ENCODE measurements at regions not wholly inside any gene's neighbourhood (a gene's known extent, or its start where the extent isn't known, plus 50 kb on each side); places are given as distances from the start of the nearest gene placed in this dataset.

- no peaks in the 10 kb centered on the region for H3K27me3 ChIP-seq (ENCODE audit: control insufficient read depth in 3 of 3, insufficient read depth in 3 of 3, low read length in 2 of 3)
- H3K4me3 ChIP-seq = no peak overlapping the region
- ATAC-seq (ENCODE audit: insufficient read depth, low FRiP score) = no peak
- H3K36me3 ChIP-seq (ENCODE audit: control insufficient read depth in 4 of 4, insufficient read depth in 4 of 4, low read length in 4 of 4) = no peaks in the 10 kb centered on the region
- DNase-seq = no peak
- no peaks in the 10 kb centered on the region for H3K9me3 ChIP-seq (ENCODE audit: control insufficient read depth in 4 of 4, insufficient read depth in 3 of 4, low read length in 3 of 4)
- H3K4me1 ChIP-seq (ENCODE audit: control insufficient read depth in 5 of 5, insufficient read depth in 5 of 5, low read length in 5 of 5) = no peaks in the 10 kb centered on the region
- 92% methylated on average over 3 of the region's 3 CpGs for WGBS, 2 donors
- no peak overlapping the region for H3K9ac ChIP-seq (ENCODE audit: insufficient read depth in 1 of 2, low read length in 2 of 2)
- TF ChIP-seq, protein P1, sequence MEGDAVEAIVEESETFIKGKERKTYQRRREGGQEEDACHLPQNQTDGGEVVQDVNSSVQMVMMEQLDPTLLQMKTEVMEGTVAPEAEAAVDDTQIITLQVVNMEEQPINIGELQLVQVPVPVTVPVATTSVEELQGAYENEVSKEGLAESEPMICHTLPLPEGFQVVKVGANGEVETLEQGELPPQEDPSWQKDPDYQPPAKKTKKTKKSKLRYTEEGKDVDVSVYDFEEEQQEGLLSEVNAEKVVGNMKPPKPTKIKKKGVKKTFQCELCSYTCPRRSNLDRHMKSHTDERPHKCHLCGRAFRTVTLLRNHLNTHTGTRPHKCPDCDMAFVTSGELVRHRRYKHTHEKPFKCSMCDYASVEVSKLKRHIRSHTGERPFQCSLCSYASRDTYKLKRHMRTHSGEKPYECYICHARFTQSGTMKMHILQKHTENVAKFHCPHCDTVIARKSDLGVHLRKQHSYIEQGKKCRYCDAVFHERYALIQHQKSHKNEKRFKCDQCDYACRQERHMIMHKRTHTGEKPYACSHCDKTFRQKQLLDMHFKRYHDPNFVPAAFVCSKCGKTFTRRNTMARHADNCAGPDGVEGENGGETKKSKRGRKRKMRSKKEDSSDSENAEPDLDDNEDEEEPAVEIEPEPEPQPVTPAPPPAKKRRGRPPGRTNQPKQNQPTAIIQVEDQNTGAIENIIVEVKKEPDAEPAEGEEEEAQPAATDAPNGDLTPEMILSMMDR (IDR thresholded peaks at IDR 0.05; ENCODE audit: control extremely low read depth, extremely low read depth) = no peak
- no peak overlapping the region for H3K27ac ChIP-seq (ENCODE audit: low read depth in 1 of 2, low read length in 1 of 2)
Observed at GRCh38 chr2:16591370-16591933, 74.2 kb downstream of the CYRIA start.

- H3K9me3 ChIP-seq (ENCODE audit: control insufficient read depth in 4 of 4, insufficient read depth in 3 of 4, low read length in 3 of 4) = no peaks in the 10 kb centered on the region
- no peaks in the 10 kb centered on the region for H3K36me3 ChIP-seq (ENCODE audit: control insufficient read depth in 4 of 4, insufficient read depth in 4 of 4, low read length in 4 of 4)
- H3K27me3 ChIP-seq (ENCODE audit: control insufficient read depth in 3 of 3, insufficient read depth in 3 of 3, low read length in 2 of 3) = no peaks in the 10 kb centered on the region
- 92% methylated on average over 3 of the region's 3 CpGs for WGBS, 2 donors
- TF ChIP-seq, protein P1 (IDR thresholded peaks at IDR 0.05; ENCODE audit: control extremely low read depth, extremely low read depth) = no peak
- no peak overlapping the region for H3K9ac ChIP-seq (ENCODE audit: insufficient read depth in 1 of 2, low read length in 2 of 2)
- ATAC-seq (ENCODE audit: insufficient read depth, low FRiP score) (no peak), DNase-seq (no peak)
- H3K4me3 ChIP-seq = no peak overlapping the region
- peaks cover 0 to under 1% (median 0%) of the 10 kb centered on the region in 5 donors for H3K4me1 ChIP-seq (ENCODE audit: control insufficient read depth in 5 of 5, insufficient read depth in 5 of 5, low read length in 5 of 5)
- H3K27ac ChIP-seq (ENCODE audit: low read depth in 1 of 2, low read length in 1 of 2) = no peak overlapping the region
Observed at GRCh38 chr2:16589465-16589864, 76.2 kb downstream of the CYRIA start.

DNA sequence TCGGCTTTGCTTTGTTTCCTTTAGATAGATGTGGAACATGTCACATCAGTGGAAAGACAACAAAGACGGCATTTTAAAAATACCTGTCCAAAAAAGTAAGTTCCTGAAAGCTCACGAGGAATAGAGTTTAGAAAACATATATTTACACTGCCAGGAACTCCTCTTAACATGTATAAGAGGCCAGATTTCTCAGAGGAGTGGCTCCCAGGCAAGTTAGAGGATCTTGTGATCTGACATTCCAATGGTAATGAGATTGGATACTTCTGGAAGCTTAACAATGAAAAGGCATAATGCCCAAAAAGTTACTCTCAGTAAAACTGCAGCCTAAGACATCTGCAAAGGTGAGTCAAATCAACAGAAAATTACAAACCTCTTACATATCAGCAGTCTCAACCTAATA lies 77.1 kb downstream of the CYRIA start:
- DNase-seq = peak in 2 of 3 donors; percentile 6 to 15
- WGBS, 2 donors = 67 to 73% methylated on average over 3 of the region's 3 CpGs
- H3K36me3 ChIP-seq (ENCODE audit: control insufficient read depth in 4 of 4, insufficient read depth in 4 of 4, low read length in 4 of 4) = no peaks in the 10 kb centered on the region
- H3K9me3 ChIP-seq (ENCODE audit: control insufficient read depth in 4 of 4, insufficient read depth in 3 of 4, low read length in 3 of 4) = no peaks in the 10 kb centered on the region
- H3K4me1 ChIP-seq (ENCODE audit: control insufficient read depth in 5 of 5, insufficient read depth in 5 of 5, low read length in 5 of 5) = peaks cover 0 to 3% (median 0%) of the 10 kb centered on the region in 5 donors
- no peak overlapping the region for H3K4me3 ChIP-seq
- H3K9ac ChIP-seq (ENCODE audit: insufficient read depth in 1 of 2, low read length in 2 of 2) = no peak overlapping the region
- H3K27me3 ChIP-seq (ENCODE audit: control insufficient read depth in 3 of 3, insufficient read depth in 3 of 3, low read length in 2 of 3) = no peaks in the 10 kb centered on the region
- no peak overlapping the region for H3K27ac ChIP-seq (ENCODE audit: low read depth in 1 of 2, low read length in 1 of 2)
- TF ChIP-seq, protein P1 (IDR thresholded peaks at IDR 0.05; ENCODE audit: control extremely low read depth, extremely low read depth) = no peak
- ATAC-seq (ENCODE audit: insufficient read depth, low FRiP score) = no peak

DNA sequence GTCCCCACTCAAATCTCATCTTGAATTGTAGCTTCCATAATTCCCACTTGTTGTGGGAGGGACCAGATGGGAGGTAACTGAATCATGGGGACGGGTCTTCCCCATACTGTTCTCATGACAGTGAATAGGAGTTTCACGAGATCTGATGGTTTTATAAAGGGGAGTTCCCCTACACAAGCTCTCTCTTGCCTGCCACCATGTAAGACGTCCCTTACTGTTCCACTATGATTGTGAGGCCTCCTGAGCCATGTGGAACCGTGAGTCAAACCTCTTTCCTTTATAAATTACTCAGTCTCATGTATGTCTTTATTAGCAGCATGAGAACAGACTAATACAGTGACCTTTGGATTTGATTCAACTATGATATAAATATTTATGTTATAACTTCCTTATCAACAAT lies 78.0 kb downstream of the CYRIA start:
- ATAC-seq (ENCODE audit: insufficient read depth, low FRiP score) (no peak), DNase-seq (no peak)
- H3K4me3 ChIP-seq = no peak overlapping the region
- H3K36me3 ChIP-seq (ENCODE audit: control insufficient read depth in 4 of 4, insufficient read depth in 4 of 4, low read length in 4 of 4) = no peaks in the 10 kb centered on the region
- 73 to 83% methylated on average over 4 of the region's 4 CpGs for WGBS, 2 donors
- peaks cover 0 to 3% (median 0%) of the 10 kb centered on the region in 5 donors for H3K4me1 ChIP-seq (ENCODE audit: control insufficient read depth in 5 of 5, insufficient read depth in 5 of 5, low read length in 5 of 5)
- no peaks in the 10 kb centered on the region for H3K9me3 ChIP-seq (ENCODE audit: control insufficient read depth in 4 of 4, insufficient read depth in 3 of 4, low read length in 3 of 4)
- no peak overlapping the region for H3K9ac ChIP-seq (ENCODE audit: insufficient read depth in 1 of 2, low read length in 2 of 2)
- H3K27me3 ChIP-seq (ENCODE audit: control insufficient read depth in 3 of 3, insufficient read depth in 3 of 3, low read length in 2 of 3) = no peaks in the 10 kb centered on the region
- TF ChIP-seq, protein P1 (IDR thresholded peaks at IDR 0.05; ENCODE audit: control extremely low read depth, extremely low read depth) = no peak
- no peak overlapping the region for H3K27ac ChIP-seq (ENCODE audit: low read depth in 1 of 2, low read length in 1 of 2)
